ENCODE measurements at regions not wholly inside any gene's neighbourhood (a gene's known extent, or its start where the extent isn't known, plus 50 kb on each side); places are given as distances from the start of the nearest gene placed in this dataset.

GRCh38 chr2:150781142-150781541 lies 293.7 kb upstream of the RND3 start:
- H3K27ac Mint-ChIP-seq, result no peak overlapping the region
- H3K9me3 Mint-ChIP-seq, result no peaks in the 10 kb centered on the region
- no peak for ATAC-seq
- H3K4me1 Mint-ChIP-seq, result no peaks in the 10 kb centered on the region
- no peak overlapping the region for H3K4me3 Mint-ChIP-seq
- H3K36me3 Mint-ChIP-seq, result no peaks in the 10 kb centered on the region
- no peaks in the 10 kb centered on the region for H3K27me3 Mint-ChIP-seq

- no peaks in the 10 kb centered on the region for H3K9me3 Mint-ChIP-seq
- no peaks in the 10 kb centered on the region for H3K4me1 Mint-ChIP-seq
- no peak overlapping the region for H3K4me3 Mint-ChIP-seq
- ATAC-seq, result no peak
- no peaks in the 10 kb centered on the region for H3K36me3 Mint-ChIP-seq
- H3K27ac Mint-ChIP-seq, result no peak overlapping the region
- H3K27me3 Mint-ChIP-seq, result no peaks in the 10 kb centered on the region
Observed at GRCh38 chr2:150778828-150779227, 291.4 kb upstream of the RND3 start.

GRCh38 chr2:150769421-150769820 lies 282.0 kb upstream of the RND3 start:
- Mint-ChIP-seq H3K4me1 (no peaks in the 10 kb centered on the region), H3K27ac (no peak overlapping the region), H3K36me3 (no peaks in the 10 kb centered on the region), H3K9me3 (no peaks in the 10 kb centered on the region), H3K27me3 (no peaks in the 10 kb centered on the region), H3K4me3 (no peak overlapping the region)
- no peak for ATAC-seq

- Mint-ChIP-seq H3K27ac (no peak overlapping the region), H3K36me3 (no peaks in the 10 kb centered on the region), H3K4me1 (no peaks in the 10 kb centered on the region), H3K9me3 (no peaks in the 10 kb centered on the region), H3K27me3 (no peaks in the 10 kb centered on the region), H3K4me3 (no peak overlapping the region)
- ATAC-seq, result no peak
Observed at GRCh38 chr2:150767991-150768746, 280.7 kb upstream of the RND3 start.

GRCh38 chr2:150762571-150762970 lies 275.1 kb upstream of the RND3 start:
- Mint-ChIP-seq H3K36me3 (no peaks in the 10 kb centered on the region), H3K9me3 (no peaks in the 10 kb centered on the region), H3K4me1 (no peaks in the 10 kb centered on the region), H3K27ac (no peak overlapping the region), H3K27me3 (no peaks in the 10 kb centered on the region), H3K4me3 (no peak overlapping the region)
- ATAC-seq, result no peak

GRCh38 chr2:150759531-150759930 lies 272.1 kb upstream of the RND3 start:
- Mint-ChIP-seq H3K36me3 (no peaks in the 10 kb centered on the region), H3K9me3 (no peaks in the 10 kb centered on the region), H3K27ac (no peak overlapping the region), H3K4me3 (no peak overlapping the region), H3K4me1 (no peaks in the 10 kb centered on the region), H3K27me3 (no peaks in the 10 kb centered on the region)
- no peak for ATAC-seq

GRCh38 chr2:150759106-150759505 lies 271.6 kb upstream of the RND3 start:
- no peak overlapping the region for H3K4me3 Mint-ChIP-seq
- H3K27ac Mint-ChIP-seq, result no peak overlapping the region
- H3K27me3 Mint-ChIP-seq, result no peaks in the 10 kb centered on the region
- no peaks in the 10 kb centered on the region for H3K9me3 Mint-ChIP-seq
- ATAC-seq, result no peak
- no peaks in the 10 kb centered on the region for H3K36me3 Mint-ChIP-seq
- H3K4me1 Mint-ChIP-seq, result no peaks in the 10 kb centered on the region

GRCh38 chr2:150752229-150752628 lies 264.8 kb upstream of the RND3 start:
- H3K27me3 Mint-ChIP-seq, result no peaks in the 10 kb centered on the region
- no peak for ATAC-seq
- no peak overlapping the region for H3K4me3 Mint-ChIP-seq
- no peaks in the 10 kb centered on the region for H3K4me1 Mint-ChIP-seq
- peaks cover 13% of the 10 kb centered on the region for H3K9me3 Mint-ChIP-seq
- H3K36me3 Mint-ChIP-seq, result no peaks in the 10 kb centered on the region
- H3K27ac Mint-ChIP-seq, result no peak overlapping the region

GRCh38 chr2:150750720-150751119 lies 263.3 kb upstream of the RND3 start:
- H3K4me1 Mint-ChIP-seq, result no peaks in the 10 kb centered on the region

GRCh38 chr2:150742094-150742493 lies 254.6 kb upstream of the RND3 start:
- H3K9me3 Mint-ChIP-seq, result no peaks in the 10 kb centered on the region
- H3K4me1 Mint-ChIP-seq, result no peaks in the 10 kb centered on the region
- H3K36me3 Mint-ChIP-seq, result no peaks in the 10 kb centered on the region
- ATAC-seq, result no peak
- H3K4me3 Mint-ChIP-seq, result no peak overlapping the region
- no peak overlapping the region for H3K27ac Mint-ChIP-seq
- H3K27me3 Mint-ChIP-seq, result no peaks in the 10 kb centered on the region

More at GRCh38 chr2:150750720-150751119, 263.3 kb upstream of the RND3 start:
- peaks cover 13% of the 10 kb centered on the region for H3K9me3 Mint-ChIP-seq
- H3K4me3 Mint-ChIP-seq, result no peak overlapping the region
- no peaks in the 10 kb centered on the region for H3K36me3 Mint-ChIP-seq
- H3K27ac Mint-ChIP-seq, result no peak overlapping the region
- no peaks in the 10 kb centered on the region for H3K27me3 Mint-ChIP-seq
- ATAC-seq, result no peak

GRCh38 chr2:150735894-150736498 lies 248.5 kb upstream of the RND3 start:
- no peak overlapping the region for H3K4me3 Mint-ChIP-seq
- no peaks in the 10 kb centered on the region for H3K36me3 Mint-ChIP-seq
- no peaks in the 10 kb centered on the region for H3K4me1 Mint-ChIP-seq
- H3K9me3 Mint-ChIP-seq, result no peaks in the 10 kb centered on the region
- no peak for ATAC-seq
- no peak overlapping the region for H3K27ac Mint-ChIP-seq
- no peaks in the 10 kb centered on the region for H3K27me3 Mint-ChIP-seq

- Mint-ChIP-seq H3K27me3 (no peaks in the 10 kb centered on the region), H3K36me3 (no peaks in the 10 kb centered on the region), H3K27ac (no peak overlapping the region), H3K4me1 (no peaks in the 10 kb centered on the region), H3K4me3 (no peak overlapping the region), H3K9me3 (no peaks in the 10 kb centered on the region)
- peak; percentile 41 for ATAC-seq
Observed at GRCh38 chr2:150733051-150733618, 245.7 kb upstream of the RND3 start.

GRCh38 chr2:150732491-150732890 lies 245.0 kb upstream of the RND3 start:
- Mint-ChIP-seq H3K27ac (no peak overlapping the region), H3K36me3 (no peaks in the 10 kb centered on the region), H3K27me3 (no peaks in the 10 kb centered on the region), H3K9me3 (no peaks in the 10 kb centered on the region), H3K4me1 (no peaks in the 10 kb centered on the region), H3K4me3 (no peak overlapping the region)
- ATAC-seq, result no peak

GRCh38 chr2:150732064-150732463 lies 244.6 kb upstream of the RND3 start:
- H3K27ac Mint-ChIP-seq, result no peak overlapping the region
- H3K4me1 Mint-ChIP-seq, result no peaks in the 10 kb centered on the region
- H3K4me3 Mint-ChIP-seq, result no peak overlapping the region

GRCh38 chr2:150729495-150729955 lies 242.1 kb upstream of the RND3 start:
- no peak for ATAC-seq
- no peak overlapping the region for H3K4me3 Mint-ChIP-seq
- H3K27me3 Mint-ChIP-seq, result no peaks in the 10 kb centered on the region
- H3K9me3 Mint-ChIP-seq, result no peaks in the 10 kb centered on the region
- H3K4me1 Mint-ChIP-seq, result no peaks in the 10 kb centered on the region
- no peaks in the 10 kb centered on the region for H3K36me3 Mint-ChIP-seq
- H3K27ac Mint-ChIP-seq, result no peak overlapping the region

More at GRCh38 chr2:150732064-150732463, 244.6 kb upstream of the RND3 start:
- ATAC-seq, result no peak
- Mint-ChIP-seq H3K9me3 (no peaks in the 10 kb centered on the region), H3K27me3 (no peaks in the 10 kb centered on the region), H3K36me3 (no peaks in the 10 kb centered on the region)

- Mint-ChIP-seq H3K4me3 (no peak overlapping the region), H3K36me3 (no peaks in the 10 kb centered on the region), H3K27ac (no peak overlapping the region), H3K9me3 (peaks cover 5% of the 10 kb centered on the region), H3K27me3 (no peaks in the 10 kb centered on the region), H3K4me1 (no peaks in the 10 kb centered on the region)
- ATAC-seq, result no peak
Observed at GRCh38 chr2:150718280-150718679, 230.8 kb upstream of the RND3 start.

Measured in stimulated activated memory B cell treated with anti-CD40 and anti-IgM and Interleukin-4, amounts not matched to agents 10 μg/mL and 1 μg/mL and 100 μg/mL, for 72 hours (primary cell).